Neural progenitor cell (in vitro differentiated cells): ENCODE measurements at regions not wholly inside any gene's neighbourhood (a gene's known extent, or its start where the extent isn't known, plus 50 kb on each side); places are given as distances from the start of the nearest gene placed in this dataset.

Experiments used
- DNase-seq: peaks from one replicate; pipeline ENCODE4 v3.0.0-alpha.2; 2016; ENCODE audit warnings: low spot score
- H2AFZ ChIP-seq: fragments of 200-600 bp; sonication (generic); replicated peaks from 2 replicates; pipeline ENCODE4 v1.6.1; 2016; ENCODE audit warnings: antibody characterized with exemption
- H3F3A ChIP-seq: fragments of 200-600 bp; sonication (generic); 2 replicates; pipeline ENCODE4 v1.6.1; 2016; ENCODE audit warnings: antibody characterized with exemption, low read depth
- H3K27ac ChIP-seq: fragments of 200-600 bp; sonication (generic); 2 replicates; pipeline ENCODE4 v1.5.1; 2016; ENCODE audit warnings: mild to moderate bottlenecking
- H3K27me3 ChIP-seq: fragments of 200-600 bp; sonication (generic); 2 replicates; pipeline ENCODE4 v1.6.1; 2016; ENCODE audit warnings: mild to moderate bottlenecking, moderate library complexity
- H3K36me3 ChIP-seq: fragments of 200-600 bp; sonication (generic); 2 replicates; pipeline ENCODE4 v1.5.1; 2016
- H3K4me1 ChIP-seq: fragments of 200-600 bp; sonication (generic); 2 replicates; pipeline ENCODE4 v1.6.1; 2016; ENCODE audit warnings: mixed run types
- H3K4me2 ChIP-seq: fragments of 200-600 bp; sonication (generic); 2 replicates; pipeline ENCODE4 v1.6.1; 2016
- H3K4me3 ChIP-seq: fragments of 200-600 bp; sonication (generic); 2 replicates; pipeline ENCODE4 v1.5.1; 2016
- H3K79me2 ChIP-seq: fragments of 200-600 bp; sonication (generic); 2 replicates; pipeline ENCODE4 v1.6.1; 2016; ENCODE audit warnings: low read depth
- H3K9ac ChIP-seq: fragments of 200-600 bp; sonication (generic); 2 replicates; pipeline ENCODE4 v1.6.1; 2016
- H3K9me3 ChIP-seq: fragments of 200-600 bp; sonication (generic); 2 replicates; pipeline ENCODE4 v1.5.1; 2016; ENCODE audit warnings: low read depth
- H4K20me1 ChIP-seq: fragments of 200-600 bp; sonication (generic); 2 replicates; pipeline ENCODE4 v1.6.1; 2016; ENCODE audit warnings: low read depth
- H3K27ac Mint-ChIP-seq: 3 replicates; pipeline ENCODE4 v1.8.0; 2021; ENCODE audit warnings: mixed read lengths
- H3K27me3 Mint-ChIP-seq: 2 replicates; pipeline ENCODE4 v1.8.0; 2022; ENCODE audit warnings: low read depth, mild to moderate bottlenecking, inconsistent platforms, moderate library complexity, mixed read lengths; ENCODE audit not compliant: insufficient read depth
- H3K36me3 Mint-ChIP-seq: 3 replicates; pipeline ENCODE4 v1.8.0; 2021; ENCODE audit warnings: mixed read lengths
- H3K4me1 Mint-ChIP-seq: 3 replicates; pipeline ENCODE4 v1.8.0; 2021; ENCODE audit warnings: mixed read lengths
- H3K4me3 Mint-ChIP-seq: 3 replicates; pipeline ENCODE4 v1.8.0; 2021; ENCODE audit warnings: mild to moderate bottlenecking, moderate library complexity, mixed read lengths
- H3K9me3 Mint-ChIP-seq: 3 replicates; pipeline ENCODE4 v1.8.0; 2020; ENCODE audit warnings: mixed read lengths
- EZH2 ChIP-seq: fragments of 200-600 bp; sonication (generic); IDR thresholded peaks from 2 replicates; pipeline ENCODE4 v1.6.1; 2017; ENCODE audit warnings: antibody characterized with exemption, mild to moderate bottlenecking, moderate library complexity
- EZH2phosphoT487 ChIP-seq: fragments of 200-600 bp; sonication (generic); IDR thresholded peaks from 2 replicates; pipeline ENCODE4 v1.6.1; 2017; ENCODE audit warnings: antibody characterized with exemption
- TF ChIP-seq, protein P1 (sequence below): fragments of 200-600 bp; sonication (generic); IDR thresholded peaks from 2 replicates; pipeline ENCODE4 v1.5.1; 2017; ENCODE audit warnings: antibody characterized with exemption, mild to moderate bottlenecking

DNA sequence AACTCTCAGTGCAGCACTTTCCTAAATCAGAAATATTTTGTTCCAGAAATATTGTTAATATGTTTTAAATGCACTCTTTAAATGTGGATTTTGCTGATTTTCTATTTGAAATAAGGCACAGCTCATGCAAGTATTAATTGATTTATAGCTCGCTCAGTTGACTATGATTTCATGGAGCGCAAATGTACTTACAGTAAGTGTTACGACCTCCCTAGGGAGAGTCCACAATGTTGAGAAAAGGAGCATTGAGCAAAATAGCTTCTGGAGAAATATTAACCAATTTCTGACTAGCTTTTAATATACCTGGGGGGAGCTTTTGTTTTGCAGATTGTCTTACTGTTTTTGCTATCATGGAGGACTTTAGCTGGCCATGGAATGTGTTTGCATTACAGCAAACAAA is 1687.5 kb downstream of the STIM2 start:
- no peak overlapping the region for H2AFZ ChIP-seq

DNA sequence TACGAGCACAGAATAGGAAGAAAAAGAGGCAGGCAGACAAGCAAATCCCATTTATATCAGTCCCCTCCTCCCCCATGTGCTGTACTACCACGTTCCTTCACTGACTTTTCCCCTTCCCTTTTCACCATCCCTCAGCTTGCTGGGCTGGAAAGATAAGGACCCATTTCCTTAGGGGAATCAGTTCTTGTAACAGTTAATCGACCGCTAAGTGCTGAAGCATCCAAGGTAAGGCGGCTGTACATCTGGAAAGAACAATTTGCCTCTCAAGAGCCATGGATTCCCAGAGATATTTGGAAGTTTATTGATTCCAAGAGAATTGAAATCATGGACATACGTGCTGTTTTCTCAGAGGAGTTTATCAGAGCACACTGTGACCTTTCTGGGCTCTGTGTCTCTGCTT is 1688.0 kb downstream of the STIM2 start:
- H3K27me3 Mint-ChIP-seq = no peaks in the 10 kb centered on the region
- no peak overlapping the region for H3K27ac Mint-ChIP-seq
- peak overlapping the region; percentile 48 for H2AFZ ChIP-seq
- no peaks in the 10 kb centered on the region for H3K4me1 ChIP-seq
- no peaks in the 10 kb centered on the region for H3K79me2 ChIP-seq
- H3K4me3 ChIP-seq = no peak overlapping the region
- H3K27ac ChIP-seq = no peak overlapping the region
- H3K36me3 ChIP-seq = no peaks in the 10 kb centered on the region
- DNase-seq = no peak
- H3K36me3 Mint-ChIP-seq = no peaks in the 10 kb centered on the region
- H3K9ac ChIP-seq = no peak overlapping the region
- no peak overlapping the region for H3K4me2 ChIP-seq
- H3F3A ChIP-seq = no peaks in the 10 kb centered on the region
- H4K20me1 ChIP-seq = no peaks in the 10 kb centered on the region
- no peaks in the 10 kb centered on the region for H3K4me1 Mint-ChIP-seq
- H3K27me3 ChIP-seq = no peaks in the 10 kb centered on the region
- H3K9me3 ChIP-seq = no peaks in the 10 kb centered on the region
- no peak overlapping the region for H3K4me3 Mint-ChIP-seq
- H3K9me3 Mint-ChIP-seq = no peaks in the 10 kb centered on the region
- TF ChIP-seq, protein P1, sequence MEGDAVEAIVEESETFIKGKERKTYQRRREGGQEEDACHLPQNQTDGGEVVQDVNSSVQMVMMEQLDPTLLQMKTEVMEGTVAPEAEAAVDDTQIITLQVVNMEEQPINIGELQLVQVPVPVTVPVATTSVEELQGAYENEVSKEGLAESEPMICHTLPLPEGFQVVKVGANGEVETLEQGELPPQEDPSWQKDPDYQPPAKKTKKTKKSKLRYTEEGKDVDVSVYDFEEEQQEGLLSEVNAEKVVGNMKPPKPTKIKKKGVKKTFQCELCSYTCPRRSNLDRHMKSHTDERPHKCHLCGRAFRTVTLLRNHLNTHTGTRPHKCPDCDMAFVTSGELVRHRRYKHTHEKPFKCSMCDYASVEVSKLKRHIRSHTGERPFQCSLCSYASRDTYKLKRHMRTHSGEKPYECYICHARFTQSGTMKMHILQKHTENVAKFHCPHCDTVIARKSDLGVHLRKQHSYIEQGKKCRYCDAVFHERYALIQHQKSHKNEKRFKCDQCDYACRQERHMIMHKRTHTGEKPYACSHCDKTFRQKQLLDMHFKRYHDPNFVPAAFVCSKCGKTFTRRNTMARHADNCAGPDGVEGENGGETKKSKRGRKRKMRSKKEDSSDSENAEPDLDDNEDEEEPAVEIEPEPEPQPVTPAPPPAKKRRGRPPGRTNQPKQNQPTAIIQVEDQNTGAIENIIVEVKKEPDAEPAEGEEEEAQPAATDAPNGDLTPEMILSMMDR = no peak
- no peak for TF ChIP-seq EZH2phosphoT487
- no peak for TF ChIP-seq EZH2

More for the DNA sequence above, 1687.5 kb downstream of the STIM2 start:
- Histone ChIP-seq H3K27ac (no peak overlapping the region), H3K4me1 (no peaks in the 10 kb centered on the region), H3K27me3 (no peaks in the 10 kb centered on the region), H3K36me3 (no peaks in the 10 kb centered on the region), H4K20me1 (no peaks in the 10 kb centered on the region), H3K4me3 (no peak overlapping the region), H3K9ac (no peak overlapping the region), H3K79me2 (no peaks in the 10 kb centered on the region), H3K4me2 (no peak overlapping the region), H3F3A (no peaks in the 10 kb centered on the region), H3K9me3 (no peaks in the 10 kb centered on the region)
- no peaks in the 10 kb centered on the region for H3K27me3 Mint-ChIP-seq
- no peak for DNase-seq
- no peaks in the 10 kb centered on the region for H3K9me3 Mint-ChIP-seq
- H3K4me1 Mint-ChIP-seq = no peaks in the 10 kb centered on the region
- no peaks in the 10 kb centered on the region for H3K36me3 Mint-ChIP-seq
- TF ChIP-seq EZH2 = no peak
- no peak for TF ChIP-seq EZH2phosphoT487
- TF ChIP-seq, protein P1 = no peak
- no peak overlapping the region for H3K27ac Mint-ChIP-seq
- no peak overlapping the region for H3K4me3 Mint-ChIP-seq

GRCh38 chr4:28555866-28556265 is 1695.2 kb downstream of the STIM2 start:
- TF ChIP-seq, protein P1 = no peak
- no peak for TF ChIP-seq EZH2
- TF ChIP-seq EZH2phosphoT487 = no peak
- Histone ChIP-seq H3K4me3 (no peak overlapping the region), H3K4me1 (no peaks in the 10 kb centered on the region), H3K79me2 (no peaks in the 10 kb centered on the region), H3K27ac (no peak overlapping the region), H2AFZ (no peak overlapping the region), H3K9ac (no peak overlapping the region), H3K36me3 (no peaks in the 10 kb centered on the region), H3K27me3 (no peaks in the 10 kb centered on the region), H3F3A (no peaks in the 10 kb centered on the region), H3K4me2 (no peak overlapping the region), H4K20me1 (no peaks in the 10 kb centered on the region), H3K9me3 (no peaks in the 10 kb centered on the region)
- Mint-ChIP-seq H3K27ac (no peak overlapping the region), H3K4me3 (no peak overlapping the region), H3K36me3 (no peaks in the 10 kb centered on the region), H3K9me3 (no peaks in the 10 kb centered on the region), H3K27me3 (no peaks in the 10 kb centered on the region), H3K4me1 (peaks cover 4% of the 10 kb centered on the region)
- DNase-seq = no peak

- no peak overlapping the region for H3K9ac ChIP-seq
Observed at GRCh38 chr4:28557755-28558154, 1697.1 kb downstream of the STIM2 start.

More at GRCh38 chr4:28557755-28558154, 1697.1 kb downstream of the STIM2 start:
- Histone ChIP-seq H3K27me3 (no peaks in the 10 kb centered on the region), H3F3A (no peaks in the 10 kb centered on the region), H3K36me3 (no peaks in the 10 kb centered on the region), H3K27ac (no peak overlapping the region), H3K79me2 (no peaks in the 10 kb centered on the region), H3K4me3 (no peak overlapping the region), H3K9me3 (no peaks in the 10 kb centered on the region), H3K4me1 (no peaks in the 10 kb centered on the region), H2AFZ (no peak overlapping the region), H3K4me2 (no peak overlapping the region), H4K20me1 (no peaks in the 10 kb centered on the region)
- TF ChIP-seq, protein P1 = no peak
- TF ChIP-seq EZH2 = no peak
- no peak for TF ChIP-seq EZH2phosphoT487
- Mint-ChIP-seq H3K9me3 (no peaks in the 10 kb centered on the region), H3K27ac (peak overlapping the region; percentile 24), H3K27me3 (no peaks in the 10 kb centered on the region), H3K4me1 (peaks cover 4% of the 10 kb centered on the region), H3K36me3 (no peaks in the 10 kb centered on the region), H3K4me3 (no peak overlapping the region)
- DNase-seq = no peak
